ENCODE measurements at regions not wholly inside any gene's neighbourhood (a gene's known extent, or its start where the extent isn't known, plus 50 kb on each side); places are given as distances from the start of the nearest gene placed in this dataset.

GRCh38 chr6:97864826-97865225 lies 581.8 kb upstream of the MMS22L start:
- WGBS, 2 donors (ENCODE audit: low coverage in 1 of 2), result 22 to 35% methylated on average over 2 of the region's 2 CpGs
- Histone ChIP-seq H3K27ac (no peak overlapping the region), H3K4me3 (no peak overlapping the region), H3K27me3 (no peaks in the 10 kb centered on the region), H3K4me1 (no peaks in the 10 kb centered on the region), H3K9me3 (no peaks in the 10 kb centered on the region), H3K36me3 (no peaks in the 10 kb centered on the region)
- TF ChIP-seq POLR2AphosphoS5 (IDR thresholded peaks at IDR 0.05), result no peak
- ATAC-seq, result no peak

GRCh38 chr6:97865612-97866011 lies 582.6 kb upstream of the MMS22L start:
- no peak overlapping the region for H3K27ac ChIP-seq
- 36 to 79% methylated on average over 2 of the region's 2 CpGs for WGBS, 2 donors (ENCODE audit: low coverage in 1 of 2)
- no peaks in the 10 kb centered on the region for H3K9me3 ChIP-seq
- no peaks in the 10 kb centered on the region for H3K4me1 ChIP-seq
- no peak for TF ChIP-seq POLR2A (IDR thresholded peaks at IDR 0.05)
- TF ChIP-seq POLR2AphosphoS5 (IDR thresholded peaks at IDR 0.05), result no peak
- no peak for TF ChIP-seq EP300 (IDR thresholded peaks at IDR 0.05)
- no peak for TF ChIP-seq CTCF (IDR thresholded peaks at IDR 0.05)
- no peak overlapping the region for H3K4me3 ChIP-seq
- ATAC-seq, result no peak
- no peaks in the 10 kb centered on the region for H3K27me3 ChIP-seq
- no peaks in the 10 kb centered on the region for H3K36me3 ChIP-seq

- Histone ChIP-seq H3K4me1 (no peaks in the 10 kb centered on the region), H3K27ac (no peak overlapping the region), H3K4me3 (no peak overlapping the region), H3K36me3 (no peaks in the 10 kb centered on the region), H3K27me3 (no peaks in the 10 kb centered on the region), H3K9me3 (no peaks in the 10 kb centered on the region)
- ATAC-seq, result no peak
- 74 to 83% methylated on average over 2 of the region's 2 CpGs for WGBS, 2 donors (ENCODE audit: low coverage in 1 of 2)
- TF ChIP-seq POLR2A (IDR thresholded peaks at IDR 0.05), result no peak
- TF ChIP-seq POLR2AphosphoS5 (IDR thresholded peaks at IDR 0.05), result no peak
- TF ChIP-seq CTCF (IDR thresholded peaks at IDR 0.05), result no peak
- no peak for TF ChIP-seq EP300 (IDR thresholded peaks at IDR 0.05)
Measured at GRCh38 chr6:97866616-97867015, 583.6 kb upstream of the MMS22L start.

GRCh38 chr6:97867177-97867576 lies 584.2 kb upstream of the MMS22L start:
- TF ChIP-seq POLR2A (IDR thresholded peaks at IDR 0.05), result no peak
- no peak for TF ChIP-seq EP300 (IDR thresholded peaks at IDR 0.05)
- TF ChIP-seq CTCF (IDR thresholded peaks at IDR 0.05), result no peak
- TF ChIP-seq POLR2AphosphoS5 (IDR thresholded peaks at IDR 0.05), result no peak
- H3K4me3 ChIP-seq, result no peak overlapping the region
- H3K36me3 ChIP-seq, result no peaks in the 10 kb centered on the region
- H3K27ac ChIP-seq, result no peak overlapping the region
- H3K4me1 ChIP-seq, result no peaks in the 10 kb centered on the region
- H3K9me3 ChIP-seq, result no peaks in the 10 kb centered on the region
- no peaks in the 10 kb centered on the region for H3K27me3 ChIP-seq
- no peak for ATAC-seq
- WGBS, 2 donors (ENCODE audit: low coverage in 1 of 2), result 38 to 42% methylated on average over 2 of the region's 2 CpGs

GRCh38 chr6:97870273-97870672 lies 587.3 kb upstream of the MMS22L start:
- H3K4me3 ChIP-seq, result no peak overlapping the region
- no peaks in the 10 kb centered on the region for H3K9me3 ChIP-seq
- WGBS, 2 donors (ENCODE audit: low coverage in 1 of 2), result 0% methylated on average over 1 of the region's 1 CpG
- H3K27ac ChIP-seq, result no peak overlapping the region
- no peaks in the 10 kb centered on the region for H3K27me3 ChIP-seq
- TF ChIP-seq POLR2AphosphoS5 (IDR thresholded peaks at IDR 0.05), result no peak
- TF ChIP-seq EP300 (IDR thresholded peaks at IDR 0.05), result no peak
- no peak for TF ChIP-seq POLR2A (IDR thresholded peaks at IDR 0.05)
- no peak for TF ChIP-seq CTCF (IDR thresholded peaks at IDR 0.05)
- H3K4me1 ChIP-seq, result no peaks in the 10 kb centered on the region
- no peaks in the 10 kb centered on the region for H3K36me3 ChIP-seq
- no peak for ATAC-seq

Data from gastroesophageal sphincter (tissue), 4 donors.